ENCODE measurements at regions not wholly inside any gene's neighbourhood (a gene's known extent, or its start where the extent isn't known, plus 50 kb on each side); places are given as distances from the start of the nearest gene placed in this dataset.

- TF ChIP-seq CTCF (IDR thresholded peaks at IDR 0.05): no peak
- no peak for TF ChIP-seq POLR2A (IDR thresholded peaks at IDR 0.05)
These were observed 180.0 kb upstream of the LMO3 start for GRCh38 chr12:16785953-16786352.

Measured in uterus (tissue), 2 donors.